ENCODE measurements at regions not wholly inside any gene's neighbourhood (a gene's known extent, or its start where the extent isn't known, plus 50 kb on each side); places are given as distances from the start of the nearest gene placed in this dataset.

GRCh38 chr21:35256468-35256988, 207.4 kb upstream of the RUNX1 start:
- DNase-seq (ENCODE audit: low spot score) = no peak
- no peak for TF ChIP-seq CTCF (IDR thresholded peaks at IDR 0.05; ENCODE audit: extremely low read depth, missing control alignments)

- no peak for DNase-seq (ENCODE audit: low spot score)
- TF ChIP-seq CTCF (IDR thresholded peaks at IDR 0.05; ENCODE audit: extremely low read depth, missing control alignments) = no peak
Measured at GRCh38 chr21:35254765-35255138, 205.7 kb upstream of the RUNX1 start.

- DNase-seq (ENCODE audit: low spot score) = no peak
- TF ChIP-seq CTCF (IDR thresholded peaks at IDR 0.05; ENCODE audit: extremely low read depth, missing control alignments) = no peak
Measured at GRCh38 chr21:35254006-35254764, 205.1 kb upstream of the RUNX1 start.

- no peak for DNase-seq (ENCODE audit: low spot score)
- TF ChIP-seq CTCF (IDR thresholded peaks at IDR 0.05; ENCODE audit: extremely low read depth, missing control alignments) = no peak
Measured at GRCh38 chr21:35252831-35253230, 203.7 kb upstream of the RUNX1 start.

- TF ChIP-seq CTCF (IDR thresholded peaks at IDR 0.05; ENCODE audit: extremely low read depth, missing control alignments) = no peak
- DNase-seq (ENCODE audit: low spot score) = no peak
Measured at GRCh38 chr21:35249636-35250035, 200.5 kb upstream of the RUNX1 start.

DNA sequence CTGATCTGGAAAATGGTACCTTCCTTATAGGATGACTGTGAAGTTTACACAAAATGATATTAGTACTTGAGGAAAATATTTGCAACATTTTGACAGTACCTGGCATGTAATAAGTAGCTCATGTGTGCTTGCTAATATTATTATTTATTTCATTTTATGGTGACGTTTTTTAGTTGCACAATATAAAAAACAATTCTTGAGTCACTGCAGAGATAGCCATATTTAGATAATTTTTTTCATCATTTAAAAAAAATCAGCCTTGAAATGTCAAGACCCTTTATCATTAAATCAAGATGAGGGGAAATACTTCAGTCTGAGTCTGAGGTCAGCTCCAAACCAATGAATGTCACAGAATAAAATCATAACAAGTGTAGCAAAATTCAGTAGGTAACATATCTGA, 196.8 kb upstream of the RUNX1 start:
- DNase-seq (ENCODE audit: low spot score) = no peak

More for the DNA sequence above, 196.8 kb upstream of the RUNX1 start:
- no peak for TF ChIP-seq CTCF (IDR thresholded peaks at IDR 0.05; ENCODE audit: extremely low read depth, missing control alignments)
